ENCODE measurements at regions not wholly inside any gene's neighbourhood (a gene's known extent, or its start where the extent isn't known, plus 50 kb on each side); places are given as distances from the start of the nearest gene placed in this dataset.

GRCh38 chr16:19936441-19936840 lies 51.8 kb upstream of the GPRC5B start:
- Histone ChIP-seq H3K4me1 (no peaks in the 10 kb centered on the region), H3K27me3 (peaks cover 14% of the 10 kb centered on the region), H3K9me3 (no peaks in the 10 kb centered on the region), H3K4me3 (no peak overlapping the region), H3K36me3 (no peaks in the 10 kb centered on the region), H3K27ac (no peak overlapping the region)
- 82% methylated on average over 3 of the region's 3 CpGs for WGBS
- no peak for DNase-seq (ENCODE audit: low spot score in 2 of 2)
- TF ChIP-seq POLR2A (IDR thresholded peaks at IDR 0.05) = no peak
- TF ChIP-seq POLR2AphosphoS5 (IDR thresholded peaks at IDR 0.05) = no peak
- no peak for TF ChIP-seq CTCF (IDR thresholded peaks at IDR 0.05)
- no peak for TF ChIP-seq EP300 (IDR thresholded peaks at IDR 0.05)

- Histone ChIP-seq H3K27ac (no peak overlapping the region), H3K4me1 (no peaks in the 10 kb centered on the region), H3K36me3 (no peaks in the 10 kb centered on the region), H3K27me3 (peaks cover 18% of the 10 kb centered on the region), H3K9me3 (no peaks in the 10 kb centered on the region), H3K4me3 (no peak overlapping the region)
- no peak for DNase-seq (ENCODE audit: low spot score in 2 of 2)
- TF ChIP-seq POLR2AphosphoS5 (IDR thresholded peaks at IDR 0.05) (no peak), CTCF (IDR thresholded peaks at IDR 0.05) (no peak), EP300 (IDR thresholded peaks at IDR 0.05) (no peak), POLR2A (IDR thresholded peaks at IDR 0.05) (no peak)
- 63% methylated on average over 1 of the region's 2 CpGs for WGBS
Measured at GRCh38 chr16:19935694-19936093, 51.0 kb upstream of the GPRC5B start.

Data from suprapubic skin (tissue), 4 donors.